ENCODE measurements at regions not wholly inside any gene's neighbourhood (a gene's known extent, or its start where the extent isn't known, plus 50 kb on each side); places are given as distances from the start of the nearest gene placed in this dataset.

DNA sequence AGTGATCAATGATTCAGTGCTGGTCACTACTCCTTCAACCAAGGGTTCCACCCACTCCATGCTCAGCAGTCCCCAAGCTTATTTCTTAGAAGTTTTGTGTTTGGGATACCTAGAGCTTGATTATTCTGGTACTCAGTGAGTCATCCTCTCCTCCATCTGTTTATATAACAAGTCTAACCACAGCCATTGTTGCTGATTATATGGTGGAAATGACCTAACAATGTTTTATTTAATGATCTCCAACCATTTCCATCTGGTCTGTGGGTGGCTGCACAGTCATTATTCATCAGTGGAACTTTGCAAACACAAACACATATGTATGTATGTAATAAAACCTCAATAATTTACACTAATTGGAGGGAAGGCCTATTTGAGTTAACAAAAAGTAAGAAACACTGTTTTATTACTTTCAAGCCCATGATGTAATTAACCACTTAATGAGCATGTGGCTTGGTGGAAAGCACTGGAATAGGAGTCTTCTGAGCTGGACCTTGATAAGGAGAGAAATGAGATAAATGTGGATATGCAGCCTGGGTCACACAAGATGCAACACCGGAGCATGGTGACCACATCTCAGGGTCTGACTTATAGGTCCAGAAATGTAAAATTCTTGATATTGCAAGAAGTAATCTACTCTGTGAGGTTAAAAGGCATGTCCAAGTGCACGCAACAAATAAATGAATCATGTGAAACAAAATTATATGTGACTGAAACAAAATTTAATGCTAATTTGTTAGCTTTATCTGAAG, 99.0 kb upstream of the WLS start:
- no peak for FAIRE-seq

DNA sequence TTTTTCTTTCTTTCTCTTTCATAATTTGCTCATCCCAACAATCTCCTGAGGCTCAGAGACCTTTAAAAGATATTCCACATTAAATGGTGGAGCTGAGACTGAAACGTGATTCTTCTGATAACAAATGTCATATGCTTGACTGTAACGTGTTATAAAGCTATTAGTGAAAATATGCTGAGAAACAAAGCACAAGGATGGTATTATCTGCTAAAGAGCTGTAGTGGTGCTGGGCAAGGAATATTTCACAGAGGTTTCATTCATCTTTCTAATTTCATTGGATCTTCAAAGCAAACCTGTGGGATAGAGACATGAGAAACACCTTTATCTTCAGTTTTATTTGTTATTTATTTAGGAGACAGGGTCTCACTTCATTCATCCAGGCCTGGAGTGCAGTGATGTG, 98.1 kb upstream of the WLS start:
- no peak for FAIRE-seq

DNA sequence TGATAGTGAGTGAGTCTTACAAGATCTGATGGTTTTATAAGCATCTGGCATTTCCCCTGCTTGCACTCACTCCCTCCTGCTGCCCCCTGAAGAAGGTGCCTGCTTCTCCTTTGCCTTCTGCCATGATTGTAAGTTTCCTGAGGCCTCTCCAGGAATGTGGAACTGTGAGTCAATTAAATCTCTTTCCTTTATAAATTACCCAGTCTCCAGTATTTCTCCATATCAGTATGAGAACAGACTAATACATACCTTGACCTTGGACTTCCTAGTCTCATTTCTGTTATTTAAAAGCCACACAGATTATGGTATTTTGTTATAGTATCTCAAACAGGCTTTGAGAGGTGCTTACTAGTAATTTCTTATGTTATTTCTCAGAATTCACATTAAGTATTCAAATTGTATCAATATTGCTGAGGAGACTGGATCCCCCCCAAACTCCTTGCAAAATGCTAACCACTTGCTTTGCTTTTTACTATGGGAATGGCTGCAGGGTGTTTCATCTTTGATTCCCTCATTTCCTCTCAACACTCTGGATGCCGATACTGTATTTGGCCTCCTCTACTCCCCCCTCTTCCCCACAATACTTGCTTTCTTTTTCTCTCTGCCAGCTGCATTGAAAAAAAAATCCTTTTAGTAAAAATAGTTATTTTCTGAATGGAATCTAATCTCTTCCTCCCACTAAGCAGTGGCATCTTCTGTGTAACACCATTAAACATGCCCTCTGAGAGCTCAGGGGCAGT, 96.9 kb upstream of the WLS start:
- FAIRE-seq, result no peak

DNA sequence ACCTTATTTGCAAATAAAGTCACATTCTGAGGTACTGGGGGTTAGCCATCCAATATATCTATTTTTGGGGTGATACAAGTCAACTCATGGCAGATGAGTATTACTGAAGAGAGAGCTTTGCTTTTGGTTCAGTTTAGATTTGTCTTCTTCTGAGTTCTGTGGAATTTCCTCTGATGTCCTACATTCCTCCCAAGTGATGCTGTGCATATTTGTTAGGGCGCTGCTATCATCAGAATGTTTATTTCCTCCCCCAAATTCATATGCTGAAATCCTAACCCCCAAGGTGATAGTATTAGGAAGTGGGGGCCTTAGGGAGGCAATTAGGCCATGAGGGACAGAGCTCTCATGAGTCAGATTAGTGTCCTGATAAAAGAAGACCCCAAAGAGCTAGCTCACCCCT, 96.2 kb upstream of the WLS start:
- no peak for FAIRE-seq

DNA sequence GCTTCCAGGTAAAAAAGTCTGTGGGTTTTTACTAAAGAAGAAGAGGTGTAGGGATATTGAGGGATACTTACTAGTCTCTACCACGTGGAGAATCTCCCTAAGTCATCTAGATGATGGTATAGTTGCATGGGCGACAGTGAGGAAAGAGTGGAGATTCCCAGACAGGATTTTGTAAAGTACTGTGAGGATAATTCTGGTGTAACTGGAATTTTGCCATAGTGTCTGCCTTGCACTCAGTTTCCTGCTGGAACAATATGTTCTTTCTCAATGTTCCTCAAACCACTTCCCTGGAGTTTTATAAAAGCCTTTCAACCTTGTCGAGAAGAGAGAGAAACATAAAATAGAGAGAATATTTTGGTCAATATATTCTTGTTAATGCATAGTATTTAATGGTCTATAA, 95.1 kb upstream of the WLS start:
- FAIRE-seq, result no peak

DNA sequence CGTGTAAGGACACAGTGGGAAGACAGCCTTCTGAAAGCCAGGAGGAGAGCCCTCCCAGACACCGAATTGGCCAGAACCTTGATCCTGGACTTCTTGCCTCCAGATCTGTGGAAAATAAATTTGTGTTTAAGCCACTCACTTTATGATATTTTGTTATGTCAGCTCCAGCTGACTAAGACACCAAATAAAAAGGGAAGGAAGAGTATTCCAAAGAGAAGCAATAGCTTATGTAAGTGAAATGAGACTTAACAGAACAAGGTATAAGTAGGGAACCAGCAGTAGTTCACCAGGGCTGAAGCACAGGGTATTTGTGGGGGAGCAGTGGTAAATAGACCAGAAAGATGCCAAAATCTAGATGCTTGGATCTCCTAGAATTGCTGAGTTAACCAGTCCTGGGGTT, 94.2 kb upstream of the WLS start:
- FAIRE-seq, result no peak

DNA sequence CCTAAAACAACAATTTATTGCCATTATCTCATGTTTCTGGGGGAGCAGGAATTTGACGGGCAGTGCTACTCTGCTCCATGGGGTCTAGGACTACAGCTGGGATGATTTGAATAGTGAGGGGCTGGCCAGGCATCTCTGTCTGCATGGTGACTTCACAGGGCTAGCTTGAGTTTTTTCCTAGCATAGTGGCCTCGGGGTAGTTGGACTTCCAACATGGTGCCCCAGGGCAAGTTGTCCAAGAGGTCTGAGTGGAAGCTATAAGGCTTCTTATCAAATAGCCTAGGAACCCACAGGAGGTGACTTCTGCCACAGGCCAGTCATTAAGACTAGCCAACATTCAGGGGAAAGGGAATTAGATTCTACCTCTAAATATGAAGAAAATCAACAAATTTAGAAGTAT, 92.0 kb upstream of the WLS start:
- no peak for FAIRE-seq

DNA sequence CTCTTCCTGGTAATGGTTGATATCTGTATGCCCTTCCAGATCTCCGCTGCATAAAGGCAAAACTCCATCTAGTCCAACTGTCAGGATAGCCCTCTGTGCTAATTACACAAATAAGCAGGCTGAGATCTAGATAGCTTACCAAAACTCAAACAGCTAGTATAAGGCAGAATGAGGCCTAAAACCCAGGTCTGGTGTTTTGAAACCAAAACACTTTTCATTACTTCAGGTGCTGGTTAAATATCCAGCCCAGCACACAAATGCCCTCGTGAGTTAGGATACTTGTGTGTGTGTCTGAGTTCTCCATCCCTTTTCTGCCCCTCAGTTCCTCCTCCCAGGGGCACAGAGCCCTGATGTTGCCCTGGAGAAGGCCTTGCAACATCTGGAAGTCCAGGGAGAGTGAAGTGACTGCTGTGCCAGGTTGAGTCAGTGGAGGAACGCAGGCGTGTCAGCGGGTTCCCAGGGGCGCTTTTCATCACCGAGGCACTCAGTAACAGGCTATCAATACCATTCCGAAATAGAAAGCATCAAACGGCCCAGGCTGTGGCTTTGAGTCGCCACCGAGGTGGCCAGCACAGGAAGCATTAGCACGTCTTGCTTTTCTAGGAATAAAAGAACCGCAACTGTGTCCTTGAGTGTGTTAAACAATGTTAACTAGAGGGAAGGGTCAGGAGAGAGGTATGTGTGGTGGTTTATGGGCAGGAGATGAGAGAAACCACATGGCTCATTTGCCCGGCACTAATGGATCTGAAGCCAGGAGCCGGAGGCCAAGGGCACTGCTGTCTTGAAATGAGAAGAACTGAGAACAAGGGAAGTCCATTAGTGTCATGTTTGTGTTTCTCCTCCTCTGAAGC, 90.7 kb upstream of the WLS start:
- peak; percentile 86 for FAIRE-seq

DNA sequence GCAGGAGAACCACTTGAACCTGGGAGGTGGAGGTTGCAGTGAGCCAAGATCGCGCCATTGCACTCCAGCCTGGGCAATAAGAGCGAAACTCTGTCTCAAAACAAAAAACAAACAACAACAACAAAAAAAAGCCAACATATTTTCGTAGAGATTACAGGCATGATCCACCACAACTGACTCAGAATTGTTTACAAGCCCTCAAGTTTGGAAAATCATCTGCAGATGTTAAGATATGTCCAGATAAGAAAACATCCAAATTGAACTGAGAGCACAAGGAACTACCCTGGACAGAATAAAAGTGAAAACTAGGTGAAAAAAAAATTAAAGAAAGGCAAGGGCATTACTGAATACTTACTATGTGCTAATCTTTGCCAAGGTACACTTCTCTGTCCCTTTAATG, 89.8 kb upstream of the WLS start:
- FAIRE-seq, result no peak

DNA sequence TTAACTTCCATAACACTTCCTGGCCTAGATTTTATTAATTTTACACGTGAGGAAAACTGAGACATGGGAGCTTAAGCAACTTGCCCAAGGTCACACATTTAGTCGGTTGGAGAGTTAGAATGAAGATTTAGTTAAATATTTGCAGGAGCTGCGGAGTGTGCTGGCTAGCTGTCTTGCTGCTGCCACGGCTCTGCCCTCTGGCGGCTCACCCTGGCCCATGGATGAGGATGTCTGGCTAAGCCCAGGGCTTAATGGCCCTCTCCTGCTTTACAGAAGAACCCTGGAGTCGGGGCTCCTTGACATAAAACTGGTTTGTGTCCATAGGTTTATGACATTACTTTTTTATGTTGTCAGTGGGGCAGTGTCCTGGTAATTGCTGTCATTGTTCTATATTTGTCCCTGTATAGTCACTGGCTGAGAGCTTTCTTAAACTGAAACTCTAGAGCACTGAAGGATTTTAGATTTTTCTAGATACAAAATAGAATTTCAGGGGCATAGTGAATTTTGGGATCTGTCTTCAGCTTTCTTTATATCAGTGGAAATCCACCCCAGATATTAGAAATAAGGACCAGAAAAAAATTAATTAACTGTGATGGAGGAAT, 88.9 kb upstream of the WLS start:
- no peak for FAIRE-seq

DNA sequence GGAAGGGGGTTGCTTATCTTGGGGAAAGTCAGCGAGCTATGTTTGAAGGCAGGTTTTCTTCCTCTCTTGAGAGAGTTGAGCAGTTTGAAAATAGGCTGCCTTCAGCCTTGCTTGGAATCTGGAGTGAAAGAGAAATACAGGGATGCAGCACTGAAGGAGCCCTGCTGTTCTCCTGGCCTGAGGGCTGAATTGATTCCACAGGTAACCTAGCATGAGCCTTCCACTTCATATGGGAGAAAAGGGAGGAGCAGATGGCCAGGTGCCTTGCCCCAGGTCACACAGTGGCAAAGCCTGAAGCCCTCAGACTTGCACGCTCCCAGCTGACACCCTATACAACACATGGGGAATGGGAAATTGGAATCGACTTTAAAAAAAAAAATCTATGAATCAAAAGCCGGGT, 88.0 kb upstream of the WLS start:
- no peak for FAIRE-seq

DNA sequence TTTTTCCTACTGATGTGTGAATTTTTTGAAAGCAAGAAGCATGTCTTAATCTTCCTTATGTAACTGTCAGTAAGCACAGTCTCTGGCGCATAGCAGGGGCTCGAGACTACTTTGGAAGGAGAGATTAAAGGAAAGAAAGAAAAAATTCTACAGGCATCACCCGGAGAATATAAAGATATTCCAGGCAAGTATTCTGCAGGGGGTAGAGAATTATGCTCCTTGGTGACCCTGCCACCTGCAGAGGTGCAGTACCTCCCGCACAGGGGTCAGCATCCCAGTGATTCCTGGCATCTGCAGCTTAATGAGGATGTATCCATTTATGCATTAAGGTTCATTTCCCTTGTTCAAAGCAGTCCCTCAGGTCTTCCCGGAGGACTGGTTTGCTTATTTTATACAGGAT, 87.6 kb upstream of the WLS start:
- peak; percentile 99 for FAIRE-seq

DNA sequence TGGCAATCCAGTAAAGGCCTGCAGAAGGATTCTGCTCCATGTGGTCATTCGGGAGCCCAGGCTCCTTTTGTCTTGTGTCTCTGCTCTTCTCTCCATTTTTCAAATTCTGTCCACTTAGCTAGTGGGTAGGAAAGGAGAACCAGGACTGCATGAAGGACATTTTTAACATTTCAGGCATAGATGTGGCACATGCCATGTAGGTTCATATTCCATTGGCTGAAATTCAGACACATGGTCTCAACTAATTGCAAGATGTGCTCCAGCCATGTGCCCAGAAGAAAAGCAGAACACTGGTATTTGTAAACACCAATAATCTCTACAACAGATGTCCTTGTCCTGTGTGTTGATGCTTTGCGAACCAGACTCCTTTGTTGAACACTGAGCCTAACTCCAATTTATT, 85.2 kb upstream of the WLS start:
- no peak for FAIRE-seq

DNA sequence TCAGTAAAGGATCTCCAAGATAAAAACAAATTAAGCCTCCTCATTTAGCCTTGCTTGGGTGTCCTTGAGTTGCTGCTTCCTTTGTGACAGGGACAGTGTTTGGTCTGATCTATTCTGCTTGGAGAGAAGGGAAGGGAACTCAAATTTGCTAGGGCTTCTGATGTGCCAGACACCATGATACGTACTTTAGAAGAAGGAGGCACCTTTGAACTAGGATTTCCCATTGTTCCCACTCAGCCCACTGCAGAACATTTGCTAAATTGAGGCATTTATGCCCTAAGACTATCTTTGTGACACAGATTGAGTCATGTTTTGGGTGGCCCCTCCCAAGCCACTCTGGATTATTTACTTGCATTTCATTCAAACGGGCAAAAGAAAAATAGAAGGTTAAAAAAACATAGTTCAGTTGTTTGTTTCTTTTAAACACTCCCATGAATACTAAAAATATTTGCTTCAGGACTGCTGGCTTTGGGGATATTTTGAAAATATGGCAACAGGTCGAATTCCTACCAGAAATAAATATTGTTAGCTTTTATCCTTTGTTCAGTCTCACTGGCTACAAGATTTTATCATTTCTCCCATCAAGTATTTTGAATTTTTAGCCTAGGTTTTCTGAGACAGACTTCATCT, 81.9 kb upstream of the WLS start:
- no peak for FAIRE-seq

DNA sequence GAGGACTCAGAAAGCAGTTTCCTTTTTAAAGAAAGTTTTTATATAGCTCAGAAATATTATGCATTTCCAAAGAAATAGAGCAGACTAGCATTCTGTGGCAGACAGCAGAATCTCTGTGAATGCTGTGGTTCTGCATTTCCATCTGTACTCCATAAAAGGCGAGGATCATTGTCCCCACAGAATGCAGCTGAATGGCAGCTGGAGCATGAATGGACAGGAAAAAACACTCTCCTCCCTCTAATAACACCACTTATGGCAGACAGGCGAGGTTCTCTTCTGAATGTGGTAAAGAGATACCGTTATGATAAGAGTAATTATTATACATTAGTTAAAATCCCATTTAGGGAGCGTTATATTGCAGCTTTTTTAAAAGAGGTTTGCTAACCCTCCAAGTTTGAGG, 81.4 kb upstream of the WLS start:
- peak; percentile 15 for FAIRE-seq

DNA sequence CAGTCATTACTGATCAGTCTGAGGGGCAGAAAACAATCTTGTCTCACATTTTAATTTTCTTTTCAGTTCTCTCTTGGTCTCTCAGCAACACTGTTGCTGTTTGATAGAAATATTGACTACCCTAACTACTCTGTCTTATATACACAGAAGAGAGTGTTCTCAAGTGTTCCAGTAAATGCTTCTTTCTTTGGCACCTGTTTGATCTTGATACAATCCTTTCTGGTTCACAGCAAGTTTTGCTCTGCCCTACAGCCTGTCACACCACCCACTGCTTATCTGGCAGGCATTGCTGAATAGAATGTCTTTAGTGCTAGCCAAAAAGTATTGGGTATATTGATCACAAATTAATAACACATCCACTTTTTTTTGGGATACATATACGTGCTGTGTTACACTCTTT, 75.7 kb upstream of the WLS start:
- no peak for FAIRE-seq

DNA sequence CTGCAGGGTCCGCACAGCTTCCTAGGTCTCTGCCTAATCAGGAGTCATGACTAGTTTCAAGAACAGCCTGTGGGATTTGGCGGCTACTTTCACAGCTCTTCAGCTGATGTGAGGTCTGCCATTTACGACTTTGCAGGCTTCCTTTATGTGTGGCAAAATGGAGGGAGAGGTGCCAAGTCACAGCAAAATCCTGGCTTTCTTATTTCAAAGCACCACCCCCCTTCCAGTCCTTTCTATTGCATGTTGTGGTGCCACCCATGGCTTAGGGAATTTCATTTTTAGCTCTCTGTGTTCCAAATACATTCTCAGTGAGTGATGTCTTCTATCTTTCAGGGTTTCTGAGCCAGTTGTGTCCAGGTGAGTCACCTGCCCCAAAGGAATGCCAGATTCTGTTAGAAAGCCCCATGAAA, 75.1 kb upstream of the WLS start:
- FAIRE-seq, result peak; percentile 97

DNA sequence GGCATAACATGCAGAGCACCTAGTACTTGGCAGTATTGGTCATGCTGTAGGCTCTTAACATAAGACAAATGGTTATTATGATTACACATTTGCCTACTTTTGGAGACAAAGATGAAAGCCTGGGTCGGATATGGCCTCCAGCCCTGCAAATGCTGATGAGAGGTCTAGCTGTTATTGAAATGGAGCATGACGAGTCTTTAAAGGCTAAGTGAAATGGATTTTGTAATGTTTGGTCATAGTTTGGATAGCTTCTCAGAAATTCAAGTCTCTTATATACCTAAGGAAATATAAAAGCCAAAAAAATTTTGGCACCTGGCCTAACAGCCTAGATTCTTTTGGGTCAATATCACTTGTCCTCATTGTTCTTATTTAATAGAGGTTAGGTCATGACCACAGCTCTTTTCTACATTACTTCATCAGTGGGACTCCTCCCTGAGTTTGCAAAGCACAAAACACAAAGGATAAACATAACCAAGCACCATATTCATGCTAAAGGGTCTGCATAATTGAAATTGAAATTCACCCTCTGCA, 69.2 kb upstream of the WLS start:
- FAIRE-seq, result no peak

DNA sequence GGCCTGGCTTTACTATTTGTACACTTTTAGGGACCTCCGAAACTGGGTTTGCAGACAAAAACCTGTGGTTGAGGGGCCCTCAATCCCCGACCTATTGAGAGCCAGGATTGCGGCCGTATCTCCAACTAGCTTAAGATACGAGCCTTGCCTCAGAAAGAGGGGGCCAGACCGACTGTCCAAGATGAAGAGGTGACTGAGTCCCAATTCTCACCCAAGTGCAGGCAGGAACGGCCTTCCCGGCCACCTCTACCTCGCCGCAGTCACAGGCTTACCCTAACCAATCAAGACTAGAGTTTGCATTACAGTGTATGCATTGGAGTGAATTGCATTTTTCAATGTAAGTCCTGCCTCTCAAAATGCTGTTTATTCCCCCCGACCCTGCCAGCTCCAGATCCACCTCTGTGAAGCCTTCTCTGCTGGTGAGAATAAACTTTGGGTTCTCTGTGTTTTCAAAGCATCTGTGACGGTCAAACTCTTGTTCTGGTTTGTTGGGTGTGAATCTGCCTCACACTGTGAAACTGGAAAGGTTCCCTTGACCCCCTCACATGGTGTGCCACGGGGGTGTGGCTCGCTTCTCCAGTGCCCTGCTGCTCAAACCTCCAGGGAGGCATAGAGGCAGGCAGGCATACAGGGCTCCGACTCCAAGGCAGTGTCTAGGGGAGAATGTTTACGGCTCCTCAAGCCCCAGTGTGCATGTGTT, 62.2 kb upstream of the WLS start:
- no peak for FAIRE-seq

DNA sequence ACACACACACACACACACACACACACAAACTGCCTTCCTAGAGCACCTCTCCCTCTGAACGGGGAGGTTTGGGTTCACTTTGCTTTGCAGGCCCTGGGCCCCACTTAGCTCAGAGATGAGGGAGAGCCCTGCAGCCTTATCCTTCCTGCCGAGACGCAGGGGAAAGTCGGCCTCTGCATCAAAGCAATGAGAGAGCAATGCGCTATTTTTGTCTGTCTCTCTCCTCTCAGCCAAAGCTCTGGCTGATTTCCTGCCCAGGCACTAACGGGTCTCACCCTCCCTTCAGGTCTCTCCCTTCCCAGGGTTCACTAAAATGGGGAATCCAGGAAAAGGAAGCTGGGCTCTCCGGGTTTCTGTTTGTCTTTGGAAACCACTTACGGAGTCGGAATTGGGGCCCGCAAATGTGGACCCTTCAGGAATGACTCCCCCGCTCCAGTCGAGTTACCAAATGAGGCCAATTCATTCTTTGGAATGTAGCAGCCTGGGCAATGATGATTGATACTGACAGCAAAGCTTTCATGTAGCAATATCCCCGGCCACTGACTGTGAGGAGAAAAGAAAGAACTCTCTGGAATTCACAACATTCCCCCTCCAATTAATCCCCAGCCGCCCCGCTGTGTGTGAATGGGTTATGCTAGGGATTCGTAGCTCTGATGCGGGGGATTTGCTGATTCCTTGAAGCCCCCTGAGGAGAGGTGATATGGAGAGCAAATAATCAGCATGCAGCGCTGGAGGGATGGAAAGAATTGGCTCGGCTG, 61.5 kb upstream of the WLS start:
- peak; percentile 100 for FAIRE-seq

DNA sequence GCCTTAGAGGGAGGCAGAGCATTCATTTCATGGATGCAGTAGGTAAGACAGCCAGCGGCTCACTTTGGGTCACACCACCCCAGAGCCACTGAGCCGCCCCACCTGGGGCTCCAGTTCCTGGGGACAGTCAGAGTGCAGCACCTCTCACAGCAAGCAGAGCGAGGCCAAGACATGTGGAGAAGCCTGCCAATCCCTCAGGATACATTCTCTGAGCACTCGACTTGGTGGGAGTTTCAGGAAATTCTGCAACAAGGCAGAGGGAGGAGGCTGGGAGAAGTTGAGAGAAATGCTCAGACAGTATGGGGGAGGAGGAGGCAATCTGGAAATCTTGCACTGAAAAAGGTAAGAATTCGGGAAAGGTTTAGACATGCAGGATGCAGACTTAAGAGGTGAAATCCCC, 60.8 kb upstream of the WLS start:
- FAIRE-seq, result no peak

Measured in G401.6 (cell line).